ENCODE measurements at regions not wholly inside any gene's neighbourhood (a gene's known extent, or its start where the extent isn't known, plus 50 kb on each side); places are given as distances from the start of the nearest gene placed in this dataset.

GRCh38 chr14:98555440-98555839, 716.6 kb downstream of the BCL11B start:
- TF ChIP-seq MYBL2 (CRISPR knock-in tag; IDR thresholded peaks at IDR 0.05): no peak
- no peak for TF ChIP-seq ZNF121 (CRISPR knock-in tag; IDR thresholded peaks at IDR 0.05)
- TF ChIP-seq CTCF (IDR thresholded peaks at IDR 0.05): no peak
- TF ChIP-seq FOXP4 (CRISPR knock-in tag; IDR thresholded peaks at IDR 0.05): no peak
- TF ChIP-seq MAX (CRISPR knock-in tag; IDR thresholded peaks at IDR 0.05): no peak
- TF ChIP-seq TP53 (CRISPR knock-in tag; IDR thresholded peaks at IDR 0.05): no peak
- TF ChIP-seq NR3C1 (CRISPR knock-in tag; conservative IDR thresholded peaks at IDR 0.05; ENCODE audit: low read depth): no peak

Data from WTC11 (cell line).